ENCODE measurements at regions not wholly inside any gene's neighbourhood (a gene's known extent, or its start where the extent isn't known, plus 50 kb on each side); places are given as distances from the start of the nearest gene placed in this dataset.
"Not testable (repeated sequence)": the region's sequence is repeated elsewhere in the genome, so short reads cannot be mapped to it uniquely, and the experiment has no call there.

DNA sequence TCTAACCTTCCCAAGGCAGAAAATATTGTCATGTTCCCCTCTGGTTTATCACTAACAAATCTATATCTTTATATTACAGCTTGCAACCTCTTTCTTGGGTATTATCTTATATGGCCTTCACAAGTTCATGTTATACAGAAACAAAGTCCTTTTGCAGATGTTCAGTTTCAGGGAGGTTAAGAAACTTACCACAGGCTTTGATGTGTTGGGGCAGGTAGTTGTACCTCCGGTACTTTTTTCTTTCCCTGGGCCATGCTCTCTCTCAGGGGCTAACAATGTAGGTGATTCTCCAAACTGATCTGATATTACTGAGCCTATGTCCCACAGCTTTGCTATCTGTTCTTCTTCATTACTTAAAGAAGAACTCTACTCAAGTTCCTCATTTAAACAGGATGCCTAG is 548.9 kb upstream of the SYT4 start:
- no peak for DNase-seq

DNA sequence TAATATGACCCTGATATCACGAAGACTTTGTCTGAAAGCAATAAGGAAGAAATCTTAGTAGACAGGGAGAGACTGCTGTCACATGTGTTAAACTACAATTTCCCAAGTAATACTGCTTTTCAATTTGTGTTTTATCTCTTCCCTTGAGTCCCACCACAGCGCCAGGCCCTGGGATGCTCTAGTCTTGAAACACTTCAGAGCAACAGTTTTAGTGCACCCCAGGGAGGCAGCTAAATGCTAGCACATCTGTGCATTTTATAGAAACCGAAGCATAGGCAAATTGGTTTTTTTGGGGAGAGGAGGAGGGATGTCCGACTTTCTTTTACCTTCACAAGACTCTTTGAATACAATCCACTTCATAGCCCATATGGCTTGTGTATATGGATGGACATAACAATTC is 550.0 kb upstream of the SYT4 start:
- no peak for DNase-seq

DNA sequence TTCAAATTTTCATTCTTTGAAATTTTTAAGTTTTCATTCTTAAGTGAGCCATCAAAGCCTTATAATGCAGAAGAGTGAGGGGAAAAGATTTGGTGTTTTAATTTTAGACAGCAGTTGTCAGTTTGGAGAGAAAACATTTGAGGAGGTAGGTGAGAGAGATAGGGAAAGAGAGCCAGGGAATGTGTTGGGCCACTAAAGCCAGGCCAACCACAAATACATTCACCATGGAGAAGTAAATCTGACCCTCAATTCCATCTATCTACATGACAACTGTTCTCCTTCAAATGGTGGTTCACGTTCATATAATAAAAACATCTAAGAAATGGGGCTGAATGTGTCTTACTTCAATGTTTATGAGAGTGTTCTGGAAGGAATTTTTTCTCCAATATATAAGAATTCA is 553.0 kb upstream of the SYT4 start:
- DNase-seq: no peak

DNA sequence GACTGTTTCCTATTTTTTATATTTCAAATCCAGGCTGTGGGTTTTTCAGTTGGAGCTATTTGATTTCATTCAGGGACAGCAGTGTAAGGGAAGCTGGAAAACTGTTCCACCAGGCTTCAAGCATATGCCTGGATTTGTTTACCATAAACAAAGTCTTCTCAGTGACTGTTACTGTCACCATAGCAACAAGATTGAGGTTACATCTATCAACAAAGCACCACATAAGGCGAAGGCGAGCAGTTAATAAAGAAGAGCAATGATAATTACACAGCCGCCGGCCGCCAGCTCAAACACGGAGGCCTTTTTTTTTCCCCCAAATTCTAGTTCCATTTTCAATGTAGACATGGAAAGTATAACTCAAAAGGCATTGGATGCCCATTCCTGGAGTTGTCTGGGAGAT is 553.7 kb upstream of the SYT4 start:
- peak; percentile 96 for DNase-seq

DNA sequence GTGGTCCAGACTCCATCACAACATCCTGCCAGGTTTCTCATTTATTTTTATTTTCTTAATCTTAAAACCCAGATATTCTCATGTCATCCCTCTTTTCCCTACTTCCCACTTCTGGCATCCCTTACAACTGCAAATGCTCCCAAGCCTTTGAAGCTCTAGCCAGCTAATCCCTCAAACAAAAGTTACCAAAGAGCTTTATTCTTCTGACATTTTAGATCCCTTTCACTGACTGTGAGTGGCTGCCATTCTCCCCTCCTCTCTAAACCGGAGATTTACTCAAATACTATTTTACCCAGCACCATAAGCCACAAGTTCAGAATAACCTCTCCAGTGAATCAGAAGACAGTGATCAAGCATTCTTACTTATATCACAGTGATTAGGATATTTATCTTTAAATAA is 569.0 kb upstream of the SYT4 start:
- no peak for DNase-seq

DNA sequence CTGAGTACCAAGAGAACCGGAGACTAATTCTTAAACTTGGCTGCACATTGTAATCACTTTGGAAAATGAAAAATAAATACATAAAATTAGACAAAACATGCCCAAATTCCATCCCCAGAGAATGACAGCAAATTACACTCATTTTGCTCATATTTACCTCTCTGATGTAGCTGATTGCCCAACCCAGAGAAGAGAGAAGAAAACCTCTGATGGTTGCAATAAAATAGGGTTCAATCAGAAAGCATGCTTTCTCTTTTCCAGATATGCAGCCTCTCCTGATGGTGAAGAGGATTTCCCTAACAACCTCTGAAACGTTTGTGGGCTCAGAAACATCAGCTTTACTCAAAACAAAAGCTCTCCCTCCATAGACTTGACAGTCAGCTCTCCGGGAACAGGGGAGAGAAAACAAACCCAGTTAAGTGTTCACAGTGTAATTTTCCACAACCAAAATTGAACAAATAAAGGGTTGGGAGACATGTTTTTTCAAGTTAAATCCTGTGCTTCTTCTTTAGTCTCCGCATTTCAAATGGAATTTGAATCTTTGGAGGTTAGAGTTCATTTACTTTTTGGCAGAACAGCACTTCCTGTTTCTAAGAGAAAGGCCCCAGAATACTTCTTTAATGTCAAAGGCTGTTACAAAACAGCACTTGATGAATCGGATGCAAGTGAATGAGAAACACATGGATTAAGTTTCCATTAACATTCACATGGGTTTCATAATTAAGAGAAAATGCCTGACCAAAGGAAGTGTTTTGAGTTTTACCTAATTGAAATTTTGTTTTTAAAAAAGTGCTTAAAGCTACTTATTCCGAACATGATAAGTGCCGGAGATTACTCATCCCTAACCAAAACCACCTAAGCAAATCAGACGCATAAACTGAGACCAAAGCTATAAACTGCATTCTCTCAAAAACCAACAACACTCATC is 570.1 kb upstream of the SYT4 start:
- DNase-seq: no peak

DNA sequence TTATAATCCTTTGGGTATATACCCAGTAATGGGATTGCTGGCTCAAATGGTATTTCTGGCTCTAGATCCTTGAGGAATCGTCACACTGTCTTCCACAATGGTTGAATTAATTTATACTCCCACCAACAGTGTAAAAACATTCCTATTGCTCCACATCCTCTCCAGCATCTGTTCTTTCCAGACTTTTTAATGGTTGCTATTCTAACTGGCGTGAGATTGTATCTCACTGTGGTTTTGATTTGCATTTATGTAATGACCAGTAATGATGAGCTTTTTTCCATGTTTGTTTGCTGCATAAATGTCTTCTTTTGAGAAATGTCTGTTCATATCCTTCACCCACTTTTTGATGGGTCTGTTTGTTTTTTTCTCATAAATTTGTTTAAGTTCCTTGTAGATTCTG is 572.5 kb upstream of the SYT4 start:
- DNase-seq: not testable (repeated sequence)

DNA sequence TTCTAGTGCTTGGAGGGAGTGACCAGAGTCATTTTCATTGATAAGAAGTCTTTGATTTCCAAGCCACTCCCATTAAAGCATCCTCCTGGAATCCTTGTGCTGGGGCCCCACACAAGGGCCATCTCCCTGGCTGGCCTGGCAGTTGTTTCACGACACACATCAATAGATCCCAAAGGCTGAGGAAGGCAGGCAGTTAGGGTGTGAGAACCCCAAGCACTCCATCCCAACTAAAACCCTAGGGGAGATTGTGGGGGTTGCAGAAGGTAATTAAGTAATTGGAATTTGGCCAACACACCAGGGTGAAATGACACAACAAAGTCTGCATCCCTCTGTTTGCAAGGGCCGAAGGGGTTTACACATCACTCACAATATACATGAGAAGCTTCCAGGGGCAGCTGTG is 578.1 kb upstream of the SYT4 start:
- DNase-seq: peak; percentile 17

DNA sequence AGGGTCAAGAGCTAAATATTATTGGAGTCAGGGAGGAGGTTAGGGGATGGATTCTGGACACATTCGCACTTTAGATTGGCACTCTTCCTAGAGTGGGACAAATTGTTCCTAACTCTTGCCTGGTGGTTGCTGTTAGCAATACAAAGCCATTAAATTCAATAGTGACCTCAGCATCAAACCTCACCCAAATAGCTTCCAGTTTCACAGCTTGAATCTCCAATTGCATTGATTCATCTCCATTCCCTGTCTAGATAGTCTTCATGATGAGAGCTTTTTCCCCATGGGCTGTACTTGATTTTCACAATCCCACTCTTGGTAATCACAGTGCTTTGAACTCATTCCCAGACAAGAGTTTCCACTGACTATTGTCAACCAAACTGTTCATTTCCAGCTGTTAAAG is 585.9 kb upstream of the SYT4 start:
- no peak for DNase-seq

DNA sequence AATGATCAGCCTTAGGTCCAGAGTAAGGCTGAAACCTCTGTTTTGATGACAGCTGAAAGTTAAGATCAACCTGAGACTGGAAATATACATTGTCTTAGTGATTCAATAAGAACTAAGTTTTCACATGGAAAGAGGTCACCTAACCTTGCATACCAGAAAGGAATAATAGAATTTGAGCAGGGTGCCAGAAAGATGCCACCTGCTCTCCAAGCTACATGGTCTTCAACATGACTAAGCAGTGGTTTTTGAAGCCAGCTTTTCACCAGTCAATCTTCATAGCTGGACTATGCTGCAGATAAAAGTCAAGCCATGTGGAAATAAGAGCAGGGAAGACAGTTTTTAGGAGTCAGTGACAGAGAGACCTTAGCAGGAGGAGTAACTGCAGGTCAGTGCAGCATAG is 589.4 kb upstream of the SYT4 start:
- no peak for DNase-seq

DNA sequence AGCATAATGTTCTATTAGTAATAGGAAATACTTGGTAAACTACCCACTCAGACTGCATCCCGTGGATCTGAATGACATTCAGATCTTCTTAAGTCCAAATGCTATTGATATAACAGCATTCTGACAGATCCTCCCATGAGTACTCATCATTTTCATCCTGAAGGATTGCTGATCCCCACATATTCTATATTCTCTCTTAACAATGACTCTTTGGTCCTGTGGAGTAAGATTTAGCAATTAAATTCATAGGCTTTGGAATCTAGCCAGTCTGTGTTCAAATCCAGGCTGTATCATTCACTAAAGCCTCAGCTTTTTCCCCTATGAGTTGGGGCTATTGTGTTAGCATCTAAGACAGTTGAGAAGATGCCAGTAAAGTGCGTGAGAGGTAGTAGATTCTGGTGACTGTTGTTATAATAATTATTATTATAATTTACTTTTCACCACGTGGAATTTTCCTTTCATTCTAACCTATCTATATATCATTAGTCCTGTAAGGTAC is 591.3 kb upstream of the SYT4 start:
- no peak for DNase-seq

DNA sequence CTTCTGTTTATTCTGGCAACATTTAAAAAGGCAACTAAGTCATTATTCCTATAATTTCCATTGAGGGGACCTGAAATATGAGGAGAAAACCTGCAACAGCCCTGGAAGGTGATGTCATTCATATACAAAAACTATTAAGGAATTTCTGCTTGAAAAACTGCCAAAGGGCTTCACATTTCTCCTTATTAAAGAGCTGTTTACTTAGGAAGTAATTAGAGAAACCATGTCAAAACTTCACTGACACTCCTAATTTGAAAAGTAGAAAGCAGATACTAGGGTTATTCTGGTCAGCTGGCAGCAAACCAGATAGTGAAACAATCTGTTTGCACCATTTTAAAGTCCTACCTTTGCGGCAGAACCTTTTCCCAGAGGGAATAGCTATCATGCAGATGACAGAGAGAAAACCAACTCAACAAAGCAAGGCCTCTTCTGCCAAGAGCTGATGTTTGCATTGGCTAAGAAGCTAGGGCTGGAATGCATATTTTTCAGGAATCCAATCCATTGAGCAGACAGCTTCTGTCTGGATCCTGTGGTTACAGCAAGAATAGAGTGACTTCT is 592.2 kb upstream of the SYT4 start:
- no peak for DNase-seq

DNA sequence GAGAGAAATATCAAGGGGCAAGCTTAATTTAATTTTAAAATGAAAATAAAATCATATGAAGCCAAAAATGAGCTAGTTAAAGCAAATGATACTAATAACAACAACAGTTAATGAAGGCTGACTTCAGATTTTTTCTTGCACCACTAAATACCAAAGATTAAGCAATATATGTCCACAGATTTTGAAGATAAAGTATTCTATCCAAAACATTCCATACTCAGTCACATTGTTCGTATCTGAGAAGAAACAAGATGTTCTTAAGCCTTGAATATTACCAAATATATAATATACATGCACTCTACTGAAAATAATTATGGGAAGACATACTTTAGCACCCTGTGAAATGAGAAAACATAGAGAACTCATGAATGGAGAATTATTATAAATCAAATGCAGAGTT is 593.3 kb upstream of the SYT4 start:
- no peak for DNase-seq

DNA sequence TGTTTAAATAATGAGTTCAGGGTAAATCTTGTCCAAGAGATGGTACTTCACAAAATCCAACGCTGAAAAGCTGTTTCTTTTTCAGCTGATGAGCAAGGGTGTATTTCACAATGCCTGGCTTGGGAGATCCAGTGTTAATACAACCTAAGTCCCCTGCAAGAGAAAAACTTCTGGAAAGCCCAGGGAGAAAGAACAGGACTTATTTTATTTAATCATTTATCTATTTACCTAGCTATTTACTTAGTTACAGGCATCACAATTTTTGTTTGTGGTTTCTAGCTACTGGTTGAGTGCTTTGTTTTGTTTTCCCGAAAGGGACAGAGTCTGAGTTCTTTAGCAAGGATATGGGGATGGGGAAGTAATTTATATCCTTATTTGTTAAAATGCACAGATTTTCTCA is 598.2 kb upstream of the SYT4 start:
- no peak for DNase-seq

DNA sequence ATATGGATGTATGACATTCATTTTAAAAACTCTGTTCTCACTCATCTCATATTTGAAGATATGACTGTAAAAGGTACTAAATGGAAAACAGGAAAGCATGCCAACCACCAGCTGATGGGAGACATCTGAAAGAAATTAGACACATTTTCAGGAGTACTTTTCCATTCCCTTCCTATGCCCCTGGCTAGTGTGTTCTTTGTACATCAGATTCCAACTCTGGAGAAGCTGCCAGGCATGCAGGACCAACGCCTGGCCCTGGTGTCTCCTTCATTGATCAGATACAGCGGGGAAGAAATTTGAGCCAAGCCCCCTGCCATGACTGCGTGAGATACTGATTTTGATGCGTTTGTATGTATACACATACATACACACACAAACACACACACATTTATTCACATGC is 599.0 kb upstream of the SYT4 start:
- DNase-seq: no peak

DNA sequence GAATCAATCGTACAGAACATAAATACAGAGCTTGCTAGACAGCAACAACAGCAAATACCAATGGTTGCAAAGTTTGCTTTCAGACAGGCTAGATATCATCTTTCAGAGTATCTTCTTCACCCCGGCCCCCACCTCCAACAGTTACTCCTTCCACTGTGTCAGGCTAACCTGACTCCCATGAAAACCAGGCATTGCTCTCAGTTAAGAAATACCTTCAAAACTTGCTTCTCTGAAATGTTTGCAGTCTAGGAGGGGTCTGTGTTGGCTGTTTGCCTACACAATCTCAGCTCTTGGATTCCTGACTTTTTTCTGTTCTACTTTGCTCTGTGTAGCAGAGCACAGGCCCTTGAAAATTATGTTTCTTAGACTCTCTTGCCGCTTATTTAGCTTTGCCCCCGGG is 599.5 kb upstream of the SYT4 start:
- no peak for DNase-seq

DNA sequence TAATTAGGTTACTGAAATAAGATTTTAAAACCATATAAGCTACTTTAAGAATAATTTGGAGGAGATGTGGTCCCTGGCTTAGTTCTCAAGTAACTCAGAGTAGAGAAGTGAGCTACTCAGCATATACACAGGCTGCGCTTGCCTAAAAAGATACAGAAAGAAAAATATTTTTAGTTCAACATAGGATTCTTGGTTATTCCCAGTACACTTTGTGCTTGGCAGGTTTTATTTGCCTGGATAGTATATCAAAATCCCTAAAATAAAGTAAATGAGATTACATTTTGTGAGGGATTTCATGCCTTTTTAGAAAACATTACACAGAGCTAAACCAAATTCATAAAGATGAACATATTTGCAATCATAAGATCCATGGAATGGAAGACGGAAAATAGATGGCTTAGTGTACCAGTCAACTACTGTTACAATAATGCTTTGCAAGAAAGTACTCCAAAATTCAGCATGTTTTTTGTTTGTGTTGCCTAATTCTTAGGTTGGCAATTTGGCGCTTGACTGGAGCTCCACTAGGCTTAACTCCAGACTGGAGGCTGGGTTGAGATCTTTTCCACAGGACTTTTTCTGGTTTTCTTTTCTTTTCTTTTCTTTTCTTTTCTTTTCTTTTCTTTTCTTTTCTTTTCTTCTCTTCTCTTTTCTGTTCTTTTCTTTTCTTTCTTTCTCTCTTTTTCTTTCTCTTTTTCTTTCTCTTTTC is 600.5 kb upstream of the SYT4 start:
- DNase-seq: no peak

DNA sequence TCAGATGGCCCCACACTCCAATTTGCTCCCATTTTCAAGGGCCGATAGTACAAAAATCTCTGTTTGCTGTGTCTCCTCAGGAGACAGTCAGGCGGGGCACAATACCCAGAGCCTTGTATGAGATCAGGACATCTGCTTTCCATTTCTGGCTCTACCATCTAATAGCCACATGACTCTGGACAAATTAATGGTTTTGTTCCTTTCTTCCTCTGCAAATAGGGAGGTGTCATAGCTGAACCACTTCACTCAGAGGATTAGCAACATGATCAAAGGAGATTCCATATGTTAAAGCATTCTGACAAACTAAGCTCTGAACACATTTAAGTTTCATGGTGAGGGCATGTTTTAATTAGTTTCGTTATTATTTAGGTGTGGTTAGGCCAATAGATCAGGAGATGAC is 602.1 kb upstream of the SYT4 start:
- DNase-seq: no peak

DNA sequence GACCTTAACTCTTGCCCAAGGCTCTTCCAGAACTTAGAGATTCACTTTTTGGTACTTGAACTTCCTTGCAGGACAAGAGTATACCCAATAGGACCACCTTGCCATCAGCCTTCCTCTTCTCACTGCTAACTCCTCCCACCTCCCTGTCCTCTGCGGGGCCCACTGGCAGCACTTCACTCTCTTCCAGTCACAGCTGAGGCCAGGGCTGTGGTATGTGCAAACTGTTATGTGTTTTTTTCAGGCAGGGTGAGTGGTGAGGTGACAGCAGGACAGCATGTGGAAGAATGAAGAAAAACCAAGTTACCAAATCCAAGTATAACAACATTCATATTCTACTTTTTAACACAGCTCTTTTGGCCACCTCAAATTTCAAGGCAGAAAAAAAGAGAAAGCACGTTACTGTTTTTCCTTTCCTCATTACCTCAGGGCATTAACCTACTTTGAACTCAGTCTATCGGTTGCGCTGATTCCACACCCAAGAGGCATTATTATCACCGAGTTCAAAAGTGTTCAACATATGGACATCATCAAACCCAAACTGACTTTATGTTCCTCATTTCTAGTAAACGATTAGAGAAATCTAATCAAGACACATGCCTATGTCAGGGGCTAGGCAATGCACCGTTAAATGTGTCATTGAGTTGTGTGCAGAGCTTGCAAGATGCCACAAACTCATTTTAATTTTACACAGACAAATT is 605.2 kb upstream of the SYT4 start:
- DNase-seq: no peak

DNA sequence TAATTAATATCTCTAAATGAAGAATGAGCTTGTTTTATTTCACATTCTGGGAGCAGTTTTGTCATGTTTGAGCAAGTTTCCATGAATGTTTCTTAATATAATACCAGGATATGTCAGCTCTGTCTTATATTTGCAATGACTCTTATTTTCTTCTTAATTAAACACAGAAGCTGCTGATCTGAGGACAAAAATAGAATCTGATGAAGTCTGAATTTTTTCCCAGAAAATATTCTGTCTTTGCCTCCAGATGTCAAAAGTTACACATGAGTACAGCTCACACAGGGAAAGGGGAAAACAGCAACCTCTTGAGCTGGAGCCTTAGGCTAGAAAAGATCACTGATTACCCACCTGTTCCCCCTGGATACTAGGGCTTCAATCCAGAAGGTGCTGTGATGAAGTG is 606.6 kb upstream of the SYT4 start:
- no peak for DNase-seq

DNA sequence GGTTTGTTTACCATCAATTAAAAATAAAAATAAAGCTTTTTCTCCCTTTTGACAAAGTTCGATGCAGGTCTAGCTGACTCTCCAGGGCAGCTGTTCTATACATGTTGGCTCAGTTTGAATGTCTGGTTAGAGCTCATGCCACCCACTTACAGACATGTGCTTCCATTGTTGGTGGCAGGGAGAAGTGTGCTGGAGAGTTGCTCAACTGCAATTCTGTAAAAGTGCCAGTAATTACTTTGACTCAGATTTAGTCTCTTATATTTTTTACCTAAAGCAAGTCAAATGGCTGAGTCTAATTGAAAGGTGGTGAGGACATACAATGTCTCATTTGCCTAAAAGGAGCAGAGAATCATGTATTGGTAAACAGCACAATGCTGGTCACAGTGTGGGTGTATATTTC is 609.1 kb upstream of the SYT4 start:
- no peak for DNase-seq

DNA sequence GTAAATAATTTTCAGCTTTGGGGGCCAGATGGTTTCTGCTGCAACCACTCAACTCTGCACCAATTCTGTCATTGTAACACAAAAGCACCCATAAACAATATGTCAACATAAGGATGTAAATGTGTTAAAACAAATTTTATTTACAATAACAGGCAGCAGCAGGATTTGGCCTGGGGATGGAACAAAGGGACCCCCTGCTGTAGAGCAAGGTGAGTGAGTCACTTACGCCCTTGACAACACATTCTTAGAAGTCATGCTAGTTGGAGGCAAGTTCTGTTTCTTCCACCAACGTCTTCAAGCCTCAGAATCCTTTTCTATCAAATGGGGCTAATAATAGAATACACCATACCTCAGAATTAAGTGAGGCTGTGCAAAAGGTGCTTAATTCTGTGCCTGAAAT is 610.2 kb upstream of the SYT4 start:
- no peak for DNase-seq

DNA sequence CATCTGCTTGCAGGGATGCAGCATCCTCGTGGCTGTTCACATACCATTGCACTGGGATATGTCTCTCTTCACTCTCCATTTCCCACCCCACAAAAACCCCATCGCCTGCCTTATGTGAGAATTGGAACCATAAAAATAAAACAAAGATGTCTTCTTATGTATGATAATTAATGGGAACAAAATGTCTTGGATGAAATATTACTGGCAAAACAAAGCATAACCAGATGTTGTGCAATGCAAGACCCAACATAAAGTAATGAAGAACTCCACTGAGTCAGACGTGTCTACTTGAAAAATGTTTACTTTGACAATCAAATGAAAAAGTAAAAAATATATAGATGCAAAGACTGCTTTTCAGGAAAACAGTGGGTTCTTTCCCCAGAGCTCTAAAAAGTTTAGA is 611.3 kb upstream of the SYT4 start:
- DNase-seq: no peak
